ENCODE measurements at regions not wholly inside any gene's neighbourhood (a gene's known extent, or its start where the extent isn't known, plus 50 kb on each side); places are given as distances from the start of the nearest gene placed in this dataset.

DNA sequence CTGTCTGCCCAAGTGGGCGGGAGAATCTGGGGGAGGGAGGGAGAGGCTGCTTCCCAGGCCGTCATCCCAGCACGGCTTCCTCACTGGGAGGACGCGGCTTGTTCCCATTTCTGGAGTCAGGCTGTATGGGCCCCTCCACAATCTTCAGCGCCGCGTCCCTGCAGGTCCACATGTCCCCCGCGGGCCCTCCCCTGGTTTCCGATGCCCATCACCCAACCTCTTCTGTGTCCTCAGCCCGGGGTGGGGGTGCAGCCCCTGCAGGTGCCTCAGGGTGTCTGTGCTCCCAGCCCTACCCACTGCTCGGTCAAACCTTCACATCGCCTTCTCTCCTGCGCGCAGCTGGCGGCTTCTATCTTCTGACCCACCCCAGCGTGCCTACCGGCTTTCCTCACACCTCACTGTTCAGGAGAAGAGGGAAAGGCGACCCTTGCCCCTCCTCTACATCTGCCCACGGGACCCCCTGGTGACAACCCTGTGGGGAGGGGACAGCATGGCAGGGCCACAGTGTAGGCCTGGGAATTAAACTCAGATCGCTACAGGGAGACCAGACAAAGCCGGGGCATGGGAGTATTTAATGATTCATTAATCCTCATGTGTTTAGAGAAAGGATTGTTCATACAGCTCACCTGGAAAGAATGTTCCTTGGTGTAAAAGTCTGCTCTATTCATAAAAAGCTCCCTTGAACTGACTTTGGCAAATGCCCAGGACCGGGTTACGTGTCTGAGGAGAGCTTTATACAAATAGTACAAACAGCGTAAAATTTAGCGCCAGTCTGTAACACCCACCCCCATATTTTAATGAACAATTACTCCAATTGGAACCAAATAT lies 145.1 kb downstream of the IRX1 start:
- Histone ChIP-seq H3K4me1 (peaks cover 0 to 19% (median 4%) of the 10 kb centered on the region in 3 donors), H3K36me3 (no peaks in the 10 kb centered on the region), H3K27me3 (peaks cover 0 to 25% (median 0%) of the 10 kb centered on the region in 4 donors), H3K4me3 (no peak overlapping the region), H3K9me3 (no peaks in the 10 kb centered on the region), H3K27ac (peak overlapping the region in 1 of 4 donors; percentile 15)
- intact Hi-C loops (cut with DNase I) = no loop called here
- DNase-seq = no peak
- WGBS, 2 donors = 58 to 70% methylated on average over 20 to 22 of the region's 27 CpGs
- TF ChIP-seq, protein P1, sequence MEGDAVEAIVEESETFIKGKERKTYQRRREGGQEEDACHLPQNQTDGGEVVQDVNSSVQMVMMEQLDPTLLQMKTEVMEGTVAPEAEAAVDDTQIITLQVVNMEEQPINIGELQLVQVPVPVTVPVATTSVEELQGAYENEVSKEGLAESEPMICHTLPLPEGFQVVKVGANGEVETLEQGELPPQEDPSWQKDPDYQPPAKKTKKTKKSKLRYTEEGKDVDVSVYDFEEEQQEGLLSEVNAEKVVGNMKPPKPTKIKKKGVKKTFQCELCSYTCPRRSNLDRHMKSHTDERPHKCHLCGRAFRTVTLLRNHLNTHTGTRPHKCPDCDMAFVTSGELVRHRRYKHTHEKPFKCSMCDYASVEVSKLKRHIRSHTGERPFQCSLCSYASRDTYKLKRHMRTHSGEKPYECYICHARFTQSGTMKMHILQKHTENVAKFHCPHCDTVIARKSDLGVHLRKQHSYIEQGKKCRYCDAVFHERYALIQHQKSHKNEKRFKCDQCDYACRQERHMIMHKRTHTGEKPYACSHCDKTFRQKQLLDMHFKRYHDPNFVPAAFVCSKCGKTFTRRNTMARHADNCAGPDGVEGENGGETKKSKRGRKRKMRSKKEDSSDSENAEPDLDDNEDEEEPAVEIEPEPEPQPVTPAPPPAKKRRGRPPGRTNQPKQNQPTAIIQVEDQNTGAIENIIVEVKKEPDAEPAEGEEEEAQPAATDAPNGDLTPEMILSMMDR (IDR thresholded peaks at IDR 0.05) = no peak
- no peak for TF ChIP-seq POLR2A (IDR thresholded peaks at IDR 0.05)

DNA sequence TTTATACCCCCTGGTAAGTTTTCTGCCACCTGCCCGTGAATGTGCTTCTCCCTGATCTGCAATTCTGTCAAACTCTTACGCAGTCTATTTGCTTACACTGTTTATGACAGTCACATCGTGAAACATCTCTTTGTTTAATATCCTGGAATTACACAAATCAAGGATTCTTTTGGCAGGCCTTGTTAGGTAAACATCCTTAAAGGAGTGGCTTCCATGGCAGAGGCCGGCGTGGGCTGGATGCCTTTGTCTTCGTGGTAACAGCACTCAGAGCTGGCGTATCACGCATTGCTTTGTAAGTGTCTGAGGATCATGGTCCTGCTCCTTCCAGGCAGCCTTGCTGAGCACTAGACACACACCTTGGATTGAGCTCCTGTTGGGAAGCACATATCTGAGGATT lies 145.7 kb downstream of the IRX1 start:
- no peak overlapping the region for H3K4me3 ChIP-seq
- intact Hi-C loops (cut with DNase I) = no loop called here
- no peak overlapping the region for H3K27ac ChIP-seq
- no peaks in the 10 kb centered on the region for H3K9me3 ChIP-seq
- H3K27me3 ChIP-seq = peaks cover 0 to 25% (median 0%) of the 10 kb centered on the region in 4 donors
- no peak for DNase-seq
- 23 to 43% methylated on average over 8 of the region's 8 CpGs for WGBS, 2 donors
- no peaks in the 10 kb centered on the region for H3K36me3 ChIP-seq
- peaks cover 0 to 19% (median 4%) of the 10 kb centered on the region in 3 donors for H3K4me1 ChIP-seq
- TF ChIP-seq POLR2A (IDR thresholded peaks at IDR 0.05) = no peak
- TF ChIP-seq, protein P1 (IDR thresholded peaks at IDR 0.05) = no peak

DNA sequence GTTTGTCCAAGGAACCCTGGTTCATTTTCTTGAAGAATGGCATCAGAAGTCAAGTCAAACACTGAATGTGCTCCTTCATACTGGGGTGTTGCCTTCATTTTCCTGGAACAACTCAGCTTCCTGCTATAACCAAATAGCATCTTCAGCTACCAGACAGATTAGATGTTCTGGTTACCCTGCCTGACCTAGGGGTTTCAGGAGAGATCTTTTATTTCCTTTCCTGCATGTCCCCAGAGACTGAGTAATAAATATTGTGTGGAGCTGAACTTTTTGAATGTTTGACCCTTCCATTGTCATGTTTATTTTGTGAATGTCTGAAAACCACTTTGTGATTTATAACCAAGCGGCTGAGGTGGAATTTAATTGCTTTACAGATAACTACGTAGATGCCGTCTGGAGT lies 147.1 kb downstream of the IRX1 start:
- WGBS, 2 donors = 64 to 80% methylated on average over 3 of the region's 3 CpGs

DNA sequence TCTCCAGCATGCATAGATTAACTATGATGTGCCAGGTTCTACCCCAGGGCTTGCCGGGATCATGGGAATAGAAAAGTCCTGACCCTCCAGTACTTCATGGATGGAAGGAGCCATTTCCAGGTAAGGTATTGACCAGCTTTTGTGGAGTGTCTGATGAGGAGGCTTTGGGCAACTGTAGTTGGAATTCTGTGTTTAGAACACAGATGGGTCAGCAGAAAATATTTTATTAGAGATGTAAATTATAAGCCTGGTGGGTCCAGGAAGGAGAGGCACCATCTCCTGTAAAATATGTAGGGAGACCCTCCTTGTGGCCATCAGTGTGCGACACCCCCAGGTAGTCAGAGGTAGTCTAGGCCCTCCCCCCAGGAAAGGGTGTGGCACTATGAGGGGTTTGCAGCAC lies 156.2 kb downstream of the IRX1 start:
- WGBS, 2 donors = 88 to 97% methylated on average over 2 of the region's 2 CpGs
- intact Hi-C loops (cut with DNase I) = no loop called here
- no peak for TF ChIP-seq POLR2A (IDR thresholded peaks at IDR 0.05)
- TF ChIP-seq, protein P1 (IDR thresholded peaks at IDR 0.05) = no peak
- peaks cover 0 to 13% (median 10%) of the 10 kb centered on the region in 3 donors for H3K9me3 ChIP-seq
- no peaks in the 10 kb centered on the region for H3K36me3 ChIP-seq
- no peak overlapping the region for H3K4me3 ChIP-seq
- DNase-seq = no peak
- H3K27me3 ChIP-seq = peaks cover 0 to 8% (median 0%) of the 10 kb centered on the region in 4 donors
- H3K4me1 ChIP-seq = no peaks in the 10 kb centered on the region
- H3K27ac ChIP-seq = no peak overlapping the region

More for the DNA sequence above, 147.1 kb downstream of the IRX1 start:
- Histone ChIP-seq H3K4me1 (peaks cover 0 to 19% (median 4%) of the 10 kb centered on the region in 3 donors), H3K9me3 (peaks cover 0 to 9% (median 9%) of the 10 kb centered on the region in 3 donors), H3K27me3 (peaks cover 0 to 25% (median 0%) of the 10 kb centered on the region in 4 donors), H3K4me3 (no peak overlapping the region), H3K36me3 (no peaks in the 10 kb centered on the region), H3K27ac (no peak overlapping the region)
- intact Hi-C loops (cut with DNase I) = no loop called here
- TF ChIP-seq, protein P1 (IDR thresholded peaks at IDR 0.05) = no peak
- no peak for TF ChIP-seq POLR2A (IDR thresholded peaks at IDR 0.05)
- no peak for DNase-seq

DNA sequence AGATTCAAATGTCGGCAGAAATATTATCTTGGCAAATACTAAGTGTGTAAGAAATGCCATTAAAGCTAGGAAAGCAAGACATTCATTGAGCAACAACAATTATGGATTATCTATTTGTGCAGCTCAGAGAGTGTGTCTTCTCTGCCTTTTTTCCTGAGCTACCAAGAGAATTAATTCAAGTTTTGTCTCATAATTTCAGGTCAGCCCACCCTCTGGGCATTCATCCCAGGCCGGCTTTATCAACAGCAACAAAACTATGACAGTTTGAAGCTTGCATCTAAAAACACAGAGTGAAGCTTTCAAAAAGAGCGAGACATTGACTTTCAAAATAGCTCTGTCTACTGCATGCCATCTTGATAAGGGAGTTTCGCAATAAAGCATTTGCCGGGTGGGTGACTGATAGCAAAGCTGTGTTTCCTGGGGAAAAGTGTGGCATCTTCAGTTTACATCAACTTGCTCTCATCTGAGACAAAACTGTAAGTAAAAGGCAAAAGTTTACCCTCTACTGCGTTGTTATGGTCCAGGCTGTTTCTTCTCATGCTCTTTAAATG lies 182.4 kb downstream of the IRX1 start:
- no peaks in the 10 kb centered on the region for H3K4me1 ChIP-seq
- intact Hi-C loops (cut with DNase I) = no loop called here
- H3K9me3 ChIP-seq = no peaks in the 10 kb centered on the region
- TF ChIP-seq POLR2A (IDR thresholded peaks at IDR 0.05) = no peak
- TF ChIP-seq, protein P1 (IDR thresholded peaks at IDR 0.05) = no peak
- no peaks in the 10 kb centered on the region for H3K36me3 ChIP-seq
- no peak overlapping the region for H3K27ac ChIP-seq
- H3K4me3 ChIP-seq = no peak overlapping the region
- no peaks in the 10 kb centered on the region for H3K27me3 ChIP-seq
- WGBS, 2 donors = 62 to 74% methylated on average over 6 of the region's 6 CpGs
- no peak for DNase-seq

All from esophagus squamous epithelium (tissue), 5 donors.